ENCODE measurements at regions not wholly inside any gene's neighbourhood (a gene's known extent, or its start where the extent isn't known, plus 50 kb on each side); places are given as distances from the start of the nearest gene placed in this dataset.

DNA sequence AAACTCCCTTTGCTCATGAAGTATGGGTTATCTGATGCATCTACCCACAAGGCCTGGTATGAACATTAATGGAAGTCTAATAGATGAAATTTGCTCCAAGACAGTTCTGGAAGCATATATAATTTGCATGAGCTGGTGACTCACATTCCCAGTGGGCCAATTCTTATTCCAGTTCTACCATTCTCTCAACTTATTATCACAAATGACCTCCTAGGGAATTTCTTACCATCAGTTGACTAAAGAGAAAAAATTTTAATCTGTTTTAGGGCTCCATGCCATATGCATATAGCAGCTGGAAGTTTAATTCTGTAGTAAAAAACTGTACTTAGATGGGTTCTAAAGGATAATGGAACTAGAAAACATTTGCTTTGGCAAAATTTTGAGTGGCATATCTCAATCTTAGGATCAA, 165.2 kb upstream of the COL3A1 start:
- no peak overlapping the region for H3K27ac ChIP-seq (ENCODE audit: extremely low read depth, low read depth, low read length)
- POLR2A ChIA-PET, result no interaction called here
- CTCF ChIA-PET, result no interaction called here

DNA sequence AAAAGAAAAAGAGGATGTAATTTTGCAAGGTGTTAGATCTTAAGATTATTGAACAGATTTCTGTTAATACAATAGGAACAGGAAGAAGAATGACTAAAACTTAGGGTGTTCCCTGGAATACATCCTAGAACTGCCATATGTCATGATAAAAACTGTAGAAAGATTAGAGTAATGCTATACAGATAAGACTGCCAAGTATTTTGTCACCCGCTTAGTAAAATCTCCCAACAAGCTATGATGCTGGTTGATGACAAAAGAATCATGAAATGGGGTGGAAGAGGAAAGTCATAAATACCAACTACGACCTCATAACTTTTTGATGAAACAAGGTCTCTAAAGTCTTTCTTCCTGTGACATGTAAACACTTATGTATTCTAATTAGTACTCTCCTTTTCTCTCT, 163.6 kb upstream of the COL3A1 start:
- POLR2A ChIA-PET, result no interaction called here

More for the DNA sequence above, 165.2 kb upstream of the COL3A1 start:
- Histone ChIP-seq H3K36me3 (ENCODE audit: control insufficient read depth in 2 of 2, insufficient read depth in 1 of 2, low read length in 2 of 2) (no peaks in the 10 kb centered on the region), H3K4me1 (ENCODE audit: control insufficient read depth, insufficient read depth, low read length) (no peaks in the 10 kb centered on the region), H3K4me3 (ENCODE audit: low read depth, low read length) (no peak overlapping the region), H3K9me3 (ENCODE audit: control insufficient read depth, insufficient read depth, low read depth, low read length) (no peaks in the 10 kb centered on the region)
- TF ChIP-seq RBAK (tag by site-specific recombination; IDR thresholded peaks at IDR 0.05) (no peak), ZSCAN16 (tag by site-specific recombination; IDR thresholded peaks at IDR 0.05) (no peak)

More for the DNA sequence above, 163.6 kb upstream of the COL3A1 start:
- no peak overlapping the region for H3K27ac ChIP-seq (ENCODE audit: extremely low read depth, low read depth, low read length)
- no peaks in the 10 kb centered on the region for H3K4me1 ChIP-seq (ENCODE audit: control insufficient read depth, insufficient read depth, low read length)
- no peaks in the 10 kb centered on the region for H3K9me3 ChIP-seq (ENCODE audit: control insufficient read depth, insufficient read depth, low read depth, low read length)
- H3K36me3 ChIP-seq (ENCODE audit: control insufficient read depth in 2 of 2, insufficient read depth in 1 of 2, low read length in 2 of 2), result no peaks in the 10 kb centered on the region
- no peak overlapping the region for H3K4me3 ChIP-seq (ENCODE audit: low read depth, low read length)
- TF ChIP-seq ZNF239 (tag by site-specific recombination; IDR thresholded peaks at IDR 0.05), result no peak
- no peak for TF ChIP-seq ZNF571 (tag by site-specific recombination; IDR thresholded peaks at IDR 0.05)
- TF ChIP-seq ZBTB48 (tag by site-specific recombination; IDR thresholded peaks at IDR 0.05), result no peak
- TF ChIP-seq BCL11B (tag by site-specific recombination; IDR thresholded peaks at IDR 0.05; ENCODE audit: low read depth), result no peak
- no peak for TF ChIP-seq ZNF16 (tag by site-specific recombination; IDR thresholded peaks at IDR 0.05; ENCODE audit: low read depth)
- no peak for TF ChIP-seq PRDM10 (tag by site-specific recombination; IDR thresholded peaks at IDR 0.05)
- no peak for TF ChIP-seq ZNF341 (tag by site-specific recombination; IDR thresholded peaks at IDR 0.05; ENCODE audit: low read depth)
- no peak for TF ChIP-seq ZNF211 (tag by site-specific recombination; IDR thresholded peaks at IDR 0.05; ENCODE audit: low read depth)
- no peak for TF ChIP-seq ZBTB21 (tag by site-specific recombination; IDR thresholded peaks at IDR 0.05)
- TF ChIP-seq GLI2 (tag by site-specific recombination; IDR thresholded peaks at IDR 0.05; ENCODE audit: borderline replicate concordance, low read depth), result no peak
- TF ChIP-seq, protein P1, sequence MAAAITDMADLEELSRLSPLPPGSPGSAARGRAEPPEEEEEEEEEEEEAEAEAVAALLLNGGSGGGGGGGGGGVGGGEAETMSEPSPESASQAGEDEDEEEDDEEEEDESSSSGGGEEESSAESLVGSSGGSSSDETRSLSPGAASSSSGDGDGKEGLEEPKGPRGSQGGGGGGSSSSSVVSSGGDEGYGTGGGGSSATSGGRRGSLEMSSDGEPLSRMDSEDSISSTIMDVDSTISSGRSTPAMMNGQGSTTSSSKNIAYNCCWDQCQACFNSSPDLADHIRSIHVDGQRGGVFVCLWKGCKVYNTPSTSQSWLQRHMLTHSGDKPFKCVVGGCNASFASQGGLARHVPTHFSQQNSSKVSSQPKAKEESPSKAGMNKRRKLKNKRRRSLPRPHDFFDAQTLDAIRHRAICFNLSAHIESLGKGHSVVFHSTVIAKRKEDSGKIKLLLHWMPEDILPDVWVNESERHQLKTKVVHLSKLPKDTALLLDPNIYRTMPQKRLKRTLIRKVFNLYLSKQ (tag by site-specific recombination; IDR thresholded peaks at IDR 0.05; ENCODE audit: borderline replicate concordance), result no peak
- TF ChIP-seq ZNF670 (tag by site-specific recombination; IDR thresholded peaks at IDR 0.05; ENCODE audit: low read depth), result no peak
- TF ChIP-seq ZBTB17 (tag by site-specific recombination; IDR thresholded peaks at IDR 0.05), result no peak
- TF ChIP-seq, protein P2, sequence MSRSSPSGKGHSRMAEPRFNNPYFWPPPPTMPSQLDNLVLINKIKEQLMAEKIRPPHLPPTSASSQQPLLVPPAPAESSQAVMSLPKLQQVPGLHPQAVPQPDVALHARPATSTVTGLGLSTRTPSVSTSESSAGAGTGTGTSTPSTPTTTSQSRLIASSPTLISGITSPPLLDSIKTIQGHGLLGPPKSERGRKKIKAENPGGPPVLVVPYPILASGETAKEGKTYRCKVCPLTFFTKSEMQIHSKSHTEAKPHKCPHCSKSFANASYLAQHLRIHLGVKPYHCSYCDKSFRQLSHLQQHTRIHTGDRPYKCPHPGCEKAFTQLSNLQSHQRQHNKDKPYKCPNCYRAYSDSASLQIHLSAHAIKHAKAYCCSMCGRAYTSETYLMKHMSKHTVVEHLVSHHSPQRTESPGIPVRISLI (tag by site-specific recombination; IDR thresholded peaks at IDR 0.05), result no peak
- no peak for TF ChIP-seq ZNF26 (tag by site-specific recombination; IDR thresholded peaks at IDR 0.05)
- CTCF ChIA-PET, result no interaction called here
